Thyroid gland (tissue), 4 donors: ENCODE measurements at regions not wholly inside any gene's neighbourhood (a gene's known extent, or its start where the extent isn't known, plus 50 kb on each side); places are given as distances from the start of the nearest gene placed in this dataset.

Experiments used
- DNase-seq, 2 donors: peaks; one replicate each; pipeline ENCODE4 v3.0.0-alpha.2; 2019
- H3K27ac ChIP-seq, 3 donors: fragments of 200-600 bp; sonication (generic); 1 replicate in 2 of 3; 2 replicates in 1 of 3; pipeline ENCODE4 v1.5.1; 2016 to 2019; ENCODE audit warnings: mild to moderate bottlenecking in 1 of 3, moderate library complexity in 1 of 3
- H3K27me3 ChIP-seq: fragments of 200-600 bp; sonication (generic); one replicate; pipeline ENCODE4 v1.5.1; 2019
- H3K36me3 ChIP-seq, 2 donors: fragments of 200-600 bp; sonication (generic); one replicate each; pipeline ENCODE4 v1.5.1; 2016 to 2019
- H3K4me1 ChIP-seq, 2 donors: fragments of 200-600 bp; sonication (generic); one replicate each; pipeline ENCODE4 v1.5.1; 2017 to 2019
- H3K4me3 ChIP-seq, 3 donors: fragments of 200-600 bp; sonication (generic); replicated peaks in 1 of 3; 1 replicate in 2 of 3; 2 replicates in 1 of 3; pipeline ENCODE4 v1.5.1; 2016; ENCODE audit warnings: mild to moderate bottlenecking in 1 of 3
- H3K9me3 ChIP-seq: fragments of 200-600 bp; sonication (generic); one replicate; pipeline ENCODE4 v1.5.1; 2017
- POLR2A ChIP-seq, 2 donors: fragments of 450-650 bp; IDR thresholded peaks; one replicate each; pipeline ENCODE4 v1.6.1; 2017; ENCODE audit warnings: antibody characterized with exemption in 2 of 2, mild to moderate bottlenecking in 2 of 2, moderate library complexity in 1 of 2
- WGBS, 2 donors: methylation state at CpG; one replicate each; pipeline ENCODE4 v1.1.5; 2017; 5-methylcytosine and 5-hydroxymethylcytosine counted together
- intact Hi-C: fragments of 100-400 bp; cut with DNase I; formaldehyde crosslinking; loops from one replicate; pipeline ENCODE4 v1.15.1; 2023
- TF ChIP-seq, protein P1 (sequence below), 6 experiments: fragments of 200-600 bp in 3 of 6; fragments of 450-650 bp in 3 of 6; sonication (generic) in 3 of 6; IDR thresholded peaks; one replicate each; pipeline ENCODE4 v1.5.1; 2016 to 2019; ENCODE audit warnings: antibody characterized with exemption in 6 of 6, mild to moderate bottlenecking in 2 of 6, inconsistent platforms in 1 of 6, moderate library complexity in 1 of 6

DNA sequence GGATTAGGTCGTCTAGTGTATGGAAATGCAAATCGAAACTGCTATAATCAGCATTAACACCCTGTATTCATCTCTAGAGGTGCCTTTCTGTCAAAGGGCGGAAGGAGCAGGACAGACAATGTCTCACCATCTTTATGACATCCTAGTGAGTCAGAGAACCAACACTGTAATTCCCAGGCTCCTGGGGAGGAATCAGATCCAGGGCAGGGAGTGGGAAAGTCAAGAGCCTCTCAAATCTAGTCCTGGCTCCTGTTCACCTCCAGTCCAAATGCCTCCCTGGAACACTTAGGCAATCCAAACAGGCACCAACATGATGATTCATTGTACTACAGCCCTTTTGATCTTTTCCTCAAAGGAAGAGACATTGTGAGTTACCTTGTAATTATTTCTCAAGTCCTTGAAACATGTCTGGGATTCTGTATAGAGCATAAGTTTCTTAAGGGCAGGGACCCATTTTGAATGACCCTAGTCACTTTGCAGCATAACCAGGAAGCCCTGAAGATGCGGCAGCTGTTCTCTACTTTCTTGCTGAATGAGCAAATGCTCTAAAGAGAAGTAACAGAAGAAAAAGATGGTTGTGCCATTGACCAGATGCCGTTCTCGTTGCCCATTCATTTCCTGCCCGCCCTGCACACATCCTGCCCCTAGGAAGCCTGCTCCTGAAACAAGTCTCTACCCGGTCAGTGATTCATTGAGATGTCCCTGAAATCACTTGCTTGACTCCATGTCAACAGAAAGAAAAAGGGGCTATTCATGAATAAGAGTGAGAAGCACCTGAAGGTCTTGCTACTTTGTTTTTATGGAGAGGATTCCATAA is 112.8 kb upstream of the JARID2 start:
- WGBS, 2 donors = 90% methylated on average over 8 of the region's 8 CpGs
- intact Hi-C loops = no loop called here
- Histone ChIP-seq H3K27me3 (no peaks in the 10 kb centered on the region), H3K36me3 (no peaks in the 10 kb centered on the region), H3K9me3 (no peaks in the 10 kb centered on the region), H3K4me1 (no peaks in the 10 kb centered on the region), H3K4me3 (no peak overlapping the region), H3K27ac (no peak overlapping the region)
- peak; percentile 4 to 19 for DNase-seq
- TF ChIP-seq, protein P1, sequence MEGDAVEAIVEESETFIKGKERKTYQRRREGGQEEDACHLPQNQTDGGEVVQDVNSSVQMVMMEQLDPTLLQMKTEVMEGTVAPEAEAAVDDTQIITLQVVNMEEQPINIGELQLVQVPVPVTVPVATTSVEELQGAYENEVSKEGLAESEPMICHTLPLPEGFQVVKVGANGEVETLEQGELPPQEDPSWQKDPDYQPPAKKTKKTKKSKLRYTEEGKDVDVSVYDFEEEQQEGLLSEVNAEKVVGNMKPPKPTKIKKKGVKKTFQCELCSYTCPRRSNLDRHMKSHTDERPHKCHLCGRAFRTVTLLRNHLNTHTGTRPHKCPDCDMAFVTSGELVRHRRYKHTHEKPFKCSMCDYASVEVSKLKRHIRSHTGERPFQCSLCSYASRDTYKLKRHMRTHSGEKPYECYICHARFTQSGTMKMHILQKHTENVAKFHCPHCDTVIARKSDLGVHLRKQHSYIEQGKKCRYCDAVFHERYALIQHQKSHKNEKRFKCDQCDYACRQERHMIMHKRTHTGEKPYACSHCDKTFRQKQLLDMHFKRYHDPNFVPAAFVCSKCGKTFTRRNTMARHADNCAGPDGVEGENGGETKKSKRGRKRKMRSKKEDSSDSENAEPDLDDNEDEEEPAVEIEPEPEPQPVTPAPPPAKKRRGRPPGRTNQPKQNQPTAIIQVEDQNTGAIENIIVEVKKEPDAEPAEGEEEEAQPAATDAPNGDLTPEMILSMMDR (IDR thresholded peaks at IDR 0.05) = no peak
- TF ChIP-seq POLR2A (IDR thresholded peaks at IDR 0.05) = no peak

DNA sequence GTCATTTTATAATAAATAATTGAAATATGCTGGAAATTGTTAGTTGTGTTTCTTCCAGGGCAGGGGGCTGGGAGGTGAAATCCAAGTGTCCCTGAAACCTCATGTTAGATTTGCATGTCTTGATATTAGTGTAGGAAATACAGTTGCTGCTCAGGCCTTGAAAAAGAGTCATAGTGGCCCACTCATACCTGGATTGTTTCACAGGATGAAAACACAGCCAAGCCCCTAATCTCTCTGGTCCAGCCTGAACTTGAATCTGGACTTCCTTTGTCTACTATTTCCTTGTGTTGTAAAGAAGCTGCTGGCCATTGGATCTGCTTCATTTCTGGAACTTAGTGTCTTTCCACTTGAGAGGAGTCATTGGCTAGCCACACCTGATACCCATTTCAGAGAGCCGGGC is 108.8 kb upstream of the JARID2 start:
- H3K4me1 ChIP-seq = no peaks in the 10 kb centered on the region
- DNase-seq = no peak
- H3K27ac ChIP-seq = no peak overlapping the region
- H3K4me3 ChIP-seq = no peak overlapping the region
- WGBS, 2 donors = 92 to 94% methylated on average over 1 of the region's 1 CpG
- intact Hi-C loops = no loop called here
- no peaks in the 10 kb centered on the region for H3K36me3 ChIP-seq
- no peaks in the 10 kb centered on the region for H3K27me3 ChIP-seq
- no peaks in the 10 kb centered on the region for H3K9me3 ChIP-seq
- TF ChIP-seq, protein P1 (IDR thresholded peaks at IDR 0.05) = no peak
- no peak for TF ChIP-seq POLR2A (IDR thresholded peaks at IDR 0.05)

DNA sequence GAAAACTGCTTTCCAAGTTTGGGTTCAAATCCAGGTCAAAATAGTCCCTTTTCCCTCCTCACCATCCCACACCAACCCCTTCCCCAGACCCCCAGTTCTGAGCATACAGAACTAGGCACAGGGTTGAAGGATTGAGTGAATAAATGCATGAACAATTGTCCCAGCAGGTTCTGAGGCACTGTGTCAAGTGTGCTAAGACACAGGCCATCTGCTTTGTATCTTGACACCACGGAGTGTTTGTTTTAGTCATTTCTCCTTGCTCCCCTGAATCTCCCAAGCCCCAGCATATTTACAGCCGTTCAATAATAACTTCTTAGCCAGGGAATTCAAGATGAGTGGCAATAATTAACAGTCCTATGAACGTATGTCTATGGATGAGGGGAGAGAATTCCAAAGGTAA is 102.8 kb upstream of the JARID2 start:
- Histone ChIP-seq H3K4me3 (no peak overlapping the region), H3K27ac (no peak overlapping the region), H3K4me1 (no peaks in the 10 kb centered on the region), H3K27me3 (no peaks in the 10 kb centered on the region), H3K36me3 (no peaks in the 10 kb centered on the region), H3K9me3 (no peaks in the 10 kb centered on the region)
- no peak for DNase-seq
- WGBS, 2 donors = 60 to 69% methylated on average over 3 of the region's 3 CpGs
- intact Hi-C loops = no loop called here
- TF ChIP-seq, protein P1 (IDR thresholded peaks at IDR 0.05) = no peak
- no peak for TF ChIP-seq POLR2A (IDR thresholded peaks at IDR 0.05)

DNA sequence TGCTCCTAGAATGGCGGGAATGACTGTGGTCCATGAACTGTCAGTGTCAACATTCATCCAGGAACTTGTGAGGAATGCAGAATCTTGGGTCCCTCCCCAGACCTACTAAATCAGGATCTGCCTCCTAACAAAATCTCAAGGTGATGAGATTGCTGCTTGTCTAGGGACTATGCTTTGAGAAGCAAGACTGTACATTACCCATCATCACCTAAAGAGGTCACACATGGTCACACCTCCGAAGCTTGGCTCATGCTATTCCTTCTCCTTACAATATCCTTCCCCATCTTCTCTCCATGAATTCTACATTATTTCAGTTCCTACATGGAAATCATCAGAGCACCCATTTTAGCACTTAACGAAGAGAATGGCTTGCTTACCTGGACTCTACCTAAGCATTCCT is 102.3 kb upstream of the JARID2 start:
- Histone ChIP-seq H3K4me1 (no peaks in the 10 kb centered on the region), H3K4me3 (no peak overlapping the region), H3K36me3 (no peaks in the 10 kb centered on the region), H3K27me3 (no peaks in the 10 kb centered on the region), H3K9me3 (no peaks in the 10 kb centered on the region), H3K27ac (no peak overlapping the region)
- DNase-seq = no peak
- TF ChIP-seq, protein P1 (IDR thresholded peaks at IDR 0.05) = no peak
- no peak for TF ChIP-seq POLR2A (IDR thresholded peaks at IDR 0.05)
- intact Hi-C loops = no loop called here
- 88 to 93% methylated on average over 3 of the region's 3 CpGs for WGBS, 2 donors

DNA sequence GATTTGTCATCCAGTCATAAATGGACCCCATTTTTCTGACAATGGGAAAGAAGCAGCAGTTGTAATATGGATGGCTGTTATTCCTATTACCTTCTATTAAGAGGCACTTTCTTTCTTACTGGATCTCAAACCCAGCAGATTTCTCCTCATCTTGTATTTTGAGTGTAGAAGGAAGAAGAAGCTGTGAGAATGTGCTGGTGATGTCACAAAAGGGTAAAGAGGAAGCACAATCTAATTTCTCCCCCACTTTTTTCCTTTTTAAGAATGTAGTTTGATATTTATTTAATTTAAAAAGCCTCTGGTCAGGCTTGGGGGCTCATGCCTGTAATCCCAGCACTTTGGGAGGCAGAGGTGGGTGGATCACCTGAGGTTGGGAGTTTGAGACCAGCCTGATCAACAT is 100.0 kb upstream of the JARID2 start:
- TF ChIP-seq, protein P1 (IDR thresholded peaks at IDR 0.05) = no peak
- no peak for TF ChIP-seq POLR2A (IDR thresholded peaks at IDR 0.05)
- Histone ChIP-seq H3K4me3 (no peak overlapping the region), H3K36me3 (no peaks in the 10 kb centered on the region), H3K9me3 (no peaks in the 10 kb centered on the region), H3K27ac (no peak overlapping the region), H3K27me3 (no peaks in the 10 kb centered on the region), H3K4me1 (no peaks in the 10 kb centered on the region)
- intact Hi-C loops = no loop called here
- no peak for DNase-seq
